ENCODE measurements at regions not wholly inside any gene's neighbourhood (a gene's known extent, or its start where the extent isn't known, plus 50 kb on each side); places are given as distances from the start of the nearest gene placed in this dataset.

DNA sequence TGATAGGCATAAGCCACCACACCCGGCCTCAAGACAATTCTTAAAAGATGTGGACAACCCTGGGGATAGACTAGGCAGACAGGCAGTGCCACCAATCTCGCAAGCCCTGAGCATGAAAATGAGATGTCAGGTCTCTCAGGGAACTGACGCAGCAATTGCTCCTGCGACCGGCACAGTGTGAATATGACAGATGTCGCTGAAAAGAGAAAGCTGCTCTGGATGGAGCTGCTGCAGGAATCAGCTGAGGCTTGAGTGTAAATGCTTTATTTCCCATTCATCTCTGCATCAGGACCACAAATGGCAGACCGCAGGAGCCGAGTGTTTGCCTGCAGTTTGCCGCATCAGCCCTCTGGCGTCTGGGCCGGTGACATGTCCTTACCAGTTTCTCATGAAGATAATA lies 68.4 kb downstream of the TFAP2C start:
- TF ChIP-seq EZH2phosphoT487 (IDR thresholded peaks at IDR 0.05; ENCODE audit: borderline replicate concordance, low read depth, low read length), result no peak
- TF ChIP-seq, protein P1, sequence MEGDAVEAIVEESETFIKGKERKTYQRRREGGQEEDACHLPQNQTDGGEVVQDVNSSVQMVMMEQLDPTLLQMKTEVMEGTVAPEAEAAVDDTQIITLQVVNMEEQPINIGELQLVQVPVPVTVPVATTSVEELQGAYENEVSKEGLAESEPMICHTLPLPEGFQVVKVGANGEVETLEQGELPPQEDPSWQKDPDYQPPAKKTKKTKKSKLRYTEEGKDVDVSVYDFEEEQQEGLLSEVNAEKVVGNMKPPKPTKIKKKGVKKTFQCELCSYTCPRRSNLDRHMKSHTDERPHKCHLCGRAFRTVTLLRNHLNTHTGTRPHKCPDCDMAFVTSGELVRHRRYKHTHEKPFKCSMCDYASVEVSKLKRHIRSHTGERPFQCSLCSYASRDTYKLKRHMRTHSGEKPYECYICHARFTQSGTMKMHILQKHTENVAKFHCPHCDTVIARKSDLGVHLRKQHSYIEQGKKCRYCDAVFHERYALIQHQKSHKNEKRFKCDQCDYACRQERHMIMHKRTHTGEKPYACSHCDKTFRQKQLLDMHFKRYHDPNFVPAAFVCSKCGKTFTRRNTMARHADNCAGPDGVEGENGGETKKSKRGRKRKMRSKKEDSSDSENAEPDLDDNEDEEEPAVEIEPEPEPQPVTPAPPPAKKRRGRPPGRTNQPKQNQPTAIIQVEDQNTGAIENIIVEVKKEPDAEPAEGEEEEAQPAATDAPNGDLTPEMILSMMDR (conservative IDR thresholded peaks at IDR 0.05; ENCODE audit: low read length), result no peak

Measured in OCI-LY7 (cell line).